ENCODE measurements at regions not wholly inside any gene's neighbourhood (a gene's known extent, or its start where the extent isn't known, plus 50 kb on each side); places are given as distances from the start of the nearest gene placed in this dataset.

GRCh38 chr20:53834749-53835148, 235.6 kb downstream of the BCAS1 start:
- Histone ChIP-seq H3K9me1 (ENCODE audit: insufficient read depth, low read length) (peaks cover 10% of the 10 kb centered on the region; the same call in 1 of the 2 replicates), H4K91ac (ENCODE audit: insufficient read depth, low read depth, low read length) (no peak overlapping the region), H3K79me1 (ENCODE audit: low read depth in 1 of 2, low read length in 2 of 2) (no peaks in the 10 kb centered on the region; a peak in 2 of 4 replicates), H3K4me1 (ENCODE audit: control insufficient read depth, insufficient read depth, low read length) (peaks cover 2% of the 10 kb centered on the region; the same call in 1 of the 2 replicates), H3K4me2 (ENCODE audit: low read depth, low read length) (no peak overlapping the region), H3K56ac (ENCODE audit: extremely low read depth, insufficient read depth, low read length) (no peak overlapping the region), H3K18ac (ENCODE audit: low read depth, low read length) (no peak overlapping the region), H3K9ac (ENCODE audit: low read depth, low read length) (no peak overlapping the region), H4K8ac (ENCODE audit: low read depth in 2 of 2, low read length in 2 of 2) (no peak overlapping the region), H3K4me3 (ENCODE audit: insufficient read depth, low read depth, low read length) (no peak overlapping the region), H4K20me1 (ENCODE audit: insufficient read depth, low read length) (no peaks in the 10 kb centered on the region), H2BK15ac (ENCODE audit: low read depth, low read length) (no peak overlapping the region), H3K27me3 (ENCODE audit: control insufficient read depth, insufficient read depth, low read length) (no peaks in the 10 kb centered on the region), H2AK5ac (ENCODE audit: low read depth, low read length) (no peak overlapping the region; the same call in 1 of the 2 replicates), H3K23ac (ENCODE audit: low read depth, low read length) (no peak overlapping the region), H2AK9ac (replicated peaks; ENCODE audit: low read depth, low read length, poor library complexity) (no peak overlapping the region), H3K36me3 (ENCODE audit: control insufficient read depth, insufficient read depth, low read length) (no peaks in the 10 kb centered on the region), H3K4ac (ENCODE audit: low read depth, low read length) (no peak overlapping the region), H2BK120ac (ENCODE audit: low read depth, low read length) (peak overlapping the region; percentile 22; the same call in 1 of the 2 replicates), H3K27ac (ENCODE audit: insufficient read depth, low read length) (no peak overlapping the region), H2AFZ (replicated peaks; ENCODE audit: low read length, poor library complexity) (no peak overlapping the region), H3K9me3 (ENCODE audit: control insufficient read depth, insufficient read depth, low read length) (no peaks in the 10 kb centered on the region), H2BK5ac (ENCODE audit: low read depth, low read length, poor library complexity, severe bottlenecking) (no peak overlapping the region), H4K5ac (ENCODE audit: low read depth, low read length) (no peak overlapping the region), H3K14ac (replicated peaks; ENCODE audit: low read depth, low read length) (no peak overlapping the region), H2BK20ac (ENCODE audit: low read depth, low read length) (no peak overlapping the region)
- ATAC-seq (ENCODE audit: low read depth) (no peak), DNase-seq (no peak)
- dilution Hi-C loops (cut with HindIII; ENCODE audit: low sequenced_read_pairs, unreplicated experiment) = no loop called here
- TF ChIP-seq MAFK (IDR thresholded peaks at IDR 0.05; ENCODE audit: low read depth, low read length) (no peak), NFE2L2 (IDR thresholded peaks at IDR 0.05; ENCODE audit: low read depth, low read length) (no peak), RFX5 (IDR thresholded peaks at IDR 0.05; ENCODE audit: low read depth, low read length) (no peak), RAD21 (IDR thresholded peaks at IDR 0.05; ENCODE audit: low read length) (no peak), MXI1 (IDR thresholded peaks at IDR 0.05; ENCODE audit: borderline replicate concordance, low read depth, low read length) (no peak), POLR2A (IDR thresholded peaks at IDR 0.05; ENCODE audit: low read depth, low read length) (no peak), BHLHE40 (IDR thresholded peaks at IDR 0.05; ENCODE audit: low read depth, low read length) (no peak), MAZ (IDR thresholded peaks at IDR 0.05; ENCODE audit: borderline replicate concordance, low read depth, low read length) (no peak), SMC3 (IDR thresholded peaks at IDR 0.05; ENCODE audit: low read depth, low read length) (no peak), ELK1 (IDR thresholded peaks at IDR 0.05; ENCODE audit: borderline replicate concordance, low read depth, low read length) (no peak), CEBPB (IDR thresholded peaks at IDR 0.05; ENCODE audit: low read depth, low read length) (no peak), CTCF (conservative IDR thresholded peaks at IDR 0.05; ENCODE audit: low read depth, low read length) (no peak), CHD1 (IDR thresholded peaks at IDR 0.05; ENCODE audit: low read depth, low read length) (no peak), RCOR1 (IDR thresholded peaks at IDR 0.05; ENCODE audit: insufficient replicate concordance, low read length) (no peak), FOS (IDR thresholded peaks at IDR 0.05; ENCODE audit: low read depth, low read length) (no peak)
- TF ChIP-seq, protein P1, sequence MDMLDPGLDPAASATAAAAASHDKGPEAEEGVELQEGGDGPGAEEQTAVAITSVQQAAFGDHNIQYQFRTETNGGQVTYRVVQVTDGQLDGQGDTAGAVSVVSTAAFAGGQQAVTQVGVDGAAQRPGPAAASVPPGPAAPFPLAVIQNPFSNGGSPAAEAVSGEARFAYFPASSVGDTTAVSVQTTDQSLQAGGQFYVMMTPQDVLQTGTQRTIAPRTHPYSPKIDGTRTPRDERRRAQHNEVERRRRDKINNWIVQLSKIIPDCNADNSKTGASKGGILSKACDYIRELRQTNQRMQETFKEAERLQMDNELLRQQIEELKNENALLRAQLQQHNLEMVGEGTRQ (IDR thresholded peaks at IDR 0.05; ENCODE audit: low read depth, low read length) = no peak
- POLR2A ChIA-PET (ENCODE audit: unreplicated experiment) = no interaction called here
- CTCF ChIA-PET = no interaction called here
- intact Hi-C loops (cut with micrococcal nuclease) = no loop called here
- in situ Hi-C loops (cut with MboI; ENCODE audit: low sequenced_read_pairs) = no loop called here
- WGBS, 2 experiments (ENCODE audit: extremely low coverage in 2 of 2, insufficient read length in 1 of 2) = 70% methylated on average over 5 of the region's 8 CpGs; no CpG with 5 or more reads in 1 of the 2 experiments
- BruUV-seq (replicated peaks) = no TSS peak

Measured in IMR-90 (cell line).